Common myeloid progenitor, CD34-positive (primary cell): ENCODE measurements at regions not wholly inside any gene's neighbourhood (a gene's known extent, or its start where the extent isn't known, plus 50 kb on each side); places are given as distances from the start of the nearest gene placed in this dataset.

Source experiments
- CTCF ChIA-PET: fragments of 350-600 bp; sonication (Branson Sonifier 250); formaldehyde crosslinking; loops from one replicate; lab custom pipeline; 2021; ENCODE audit warnings: antibody characterized with exemption; lab: Charles Lee
- POLR2A ChIA-PET: fragments of 350-600 bp; sonication (Branson Sonifier 250); formaldehyde crosslinking; loops from one replicate; lab custom pipeline; 2021; ENCODE audit warnings: antibody characterized with exemption; lab: Charles Lee
- DNase-seq, 3 donors: peaks; one replicate each; pipeline versions ENCODE4 v3.0.0 to v3.0.0-alpha.2; 2013
- H3K27ac ChIP-seq, 2 experiments: 1 replicate in 1 of 2; 2 replicates in 1 of 2; pipeline ENCODE4 v1.7.0; 2013; ENCODE audit warnings: inconsistent platforms in 2 of 2, low read length in 2 of 2, mild to moderate bottlenecking in 2 of 2, low read depth in 1 of 2, moderate library complexity in 1 of 2; ENCODE audit not compliant: severe bottlenecking in 2 of 2, insufficient read depth in 1 of 2, poor library complexity in 1 of 2
- H3K27me3 ChIP-seq, 5 experiments: replicated peaks in 2 of 5; 1 replicate in 3 of 5; 2 replicates in 2 of 5; pipeline versions ENCODE4 v1.6.1 to v1.7.0; 2013; ENCODE audit warnings: low read length in 4 of 5, mild to moderate bottlenecking in 2 of 5, moderate library complexity in 2 of 5, inconsistent platforms in 1 of 5; ENCODE audit not compliant: insufficient read depth in 5 of 5, control insufficient read depth in 4 of 5
- H3K36me3 ChIP-seq, 4 experiments: 1 replicate in 2 of 4; 2 replicates in 2 of 4; pipeline versions ENCODE4 v1.6.1 to v1.7.0; 2013; ENCODE audit warnings: low read length in 3 of 4, control low read depth in 1 of 4, mild to moderate bottlenecking in 1 of 4; ENCODE audit not compliant: control insufficient read depth in 4 of 4, insufficient read depth in 4 of 4
- H3K4me1 ChIP-seq, 4 experiments: 1 replicate in 3 of 4; 2 replicates in 1 of 4; pipeline versions ENCODE4 v1.6.1 to v1.7.1; 2013; ENCODE audit warnings: low read length in 3 of 4, mild to moderate bottlenecking in 3 of 4, control low read depth in 1 of 4, inconsistent platforms in 1 of 4, moderate library complexity in 1 of 4; ENCODE audit not compliant: control insufficient read depth in 4 of 4, insufficient read depth in 4 of 4; ENCODE audit errors: control extremely low read depth in 1 of 4
- H3K4me3 ChIP-seq, 7 experiments: 1 replicate in 4 of 7; 2 replicates in 3 of 7; pipeline versions ENCODE4 v1.5.1 to v1.7.0; 2013; ENCODE audit warnings: mild to moderate bottlenecking in 7 of 7, low read length in 6 of 7, moderate library complexity in 6 of 7, inconsistent platforms in 2 of 7, low read depth in 2 of 7, control low read depth in 1 of 7; ENCODE audit not compliant: insufficient read depth in 4 of 7, control insufficient read depth in 1 of 7; ENCODE audit errors: extremely low read depth in 1 of 7
- H3K9me3 ChIP-seq, 5 experiments: 1 replicate in 4 of 5; 2 replicates in 1 of 5; pipeline versions ENCODE4 v1.6.1 to v1.7.1; 2013; ENCODE audit warnings: low read length in 4 of 5, mild to moderate bottlenecking in 2 of 5, inconsistent platforms in 1 of 5, low read depth in 1 of 5, moderate library complexity in 1 of 5; ENCODE audit not compliant: control insufficient read depth in 4 of 5, insufficient read depth in 2 of 5; ENCODE audit errors: control extremely low read depth in 1 of 5
- WGBS: methylation state at CpG from one replicate; pipeline ENCODE4 v1.1.5; 2013; ENCODE audit not compliant: insufficient coverage; 5-methylcytosine and 5-hydroxymethylcytosine counted together

GRCh38 chr2:219726916-219727315 is 99.5 kb downstream of the SLC4A3 start:
- no peak overlapping the region for H3K4me3 ChIP-seq
- H3K9me3 ChIP-seq, result peaks cover 0 to 1% (median 0%) of the 10 kb centered on the region in 5 experiments
- ChIA-PET POLR2A (no interaction called here), CTCF (no interaction called here)
- DNase-seq, result no peak
- WGBS, result 100% methylated on average over 2 of the region's 2 CpGs
- H3K27me3 ChIP-seq, result peaks cover 0 to 3% (median 0%) of the 10 kb centered on the region in 5 experiments
- H3K36me3 ChIP-seq, result no peaks in the 10 kb centered on the region
- no peak overlapping the region for H3K27ac ChIP-seq
- H3K4me1 ChIP-seq, result no peaks in the 10 kb centered on the region

GRCh38 chr2:219727771-219728429 is 100.5 kb downstream of the SLC4A3 start:
- 96% methylated on average over 5 of the region's 8 CpGs for WGBS
- ChIA-PET CTCF (no interaction called here), POLR2A (no interaction called here)
- no peak for DNase-seq
- no peaks in the 10 kb centered on the region for H3K36me3 ChIP-seq
- H3K4me1 ChIP-seq, result no peaks in the 10 kb centered on the region
- no peak overlapping the region for H3K27ac ChIP-seq
- H3K4me3 ChIP-seq, result no peak overlapping the region
- H3K9me3 ChIP-seq, result peaks cover 0 to 1% (median 0%) of the 10 kb centered on the region in 5 experiments
- H3K27me3 ChIP-seq, result peaks cover 0 to 3% (median 0%) of the 10 kb centered on the region in 5 experiments

- Histone ChIP-seq H3K36me3 (no peaks in the 10 kb centered on the region), H3K4me1 (no peaks in the 10 kb centered on the region), H3K27me3 (peaks cover 0 to 3% (median 0%) of the 10 kb centered on the region in 5 experiments), H3K9me3 (peaks cover 0 to 1% (median 0%) of the 10 kb centered on the region in 5 experiments), H3K4me3 (no peak overlapping the region), H3K27ac (no peak overlapping the region)
- POLR2A ChIA-PET, result no interaction called here
- CTCF ChIA-PET, result interaction anchor here (0.6 kb wide), 1 partner anchor 17 kb away, joined by 3 read pairs; no protein-coding TSS in a partner anchor
- peak in 2 of 3 donors; percentile 28 to 40 for DNase-seq
- WGBS, result 85% methylated on average over 6 of the region's 9 CpGs
These were observed 101.6 kb downstream of the SLC4A3 start for GRCh38 chr2:219728991-219729487.

- POLR2A ChIA-PET, result no interaction called here
- DNase-seq, result peak in 1 of 3 donors; percentile 1
- Histone ChIP-seq H3K4me3 (no peak overlapping the region), H3K36me3 (no peaks in the 10 kb centered on the region), H3K9me3 (peaks cover 0 to 1% (median 0%) of the 10 kb centered on the region in 5 experiments), H3K4me1 (peaks cover 0 to 4% (median 0%) of the 10 kb centered on the region in 4 experiments), H3K27me3 (peaks cover 0 to under 1% (median 0%) of the 10 kb centered on the region in 5 experiments), H3K27ac (no peak overlapping the region)
- CTCF ChIA-PET, result no interaction called here
- WGBS, result 95% methylated on average over 3 of the region's 3 CpGs
These were observed 103.7 kb downstream of the SLC4A3 start for GRCh38 chr2:219731173-219731572.

GRCh38 chr2:219733106-219733505 is 105.7 kb downstream of the SLC4A3 start:
- H3K36me3 ChIP-seq, result no peaks in the 10 kb centered on the region
- WGBS, result 100% methylated on average over 2 of the region's 2 CpGs
- DNase-seq, result no peak
- H3K27me3 ChIP-seq, result peaks cover 0 to 5% (median 0%) of the 10 kb centered on the region in 5 experiments
- ChIA-PET CTCF (interaction anchor here (0.9 kb wide), 1 partner anchor 1840 kb away, joined by 3 read pairs; no protein-coding TSS in a partner anchor), POLR2A (no interaction called here)
- H3K9me3 ChIP-seq, result peaks cover 0 to 1% (median 0%) of the 10 kb centered on the region in 5 experiments
- H3K27ac ChIP-seq, result no peak overlapping the region
- no peak overlapping the region for H3K4me3 ChIP-seq
- H3K4me1 ChIP-seq, result peaks cover 0 to 4% (median 0%) of the 10 kb centered on the region in 4 experiments

GRCh38 chr2:219733746-219734145 is 106.3 kb downstream of the SLC4A3 start:
- POLR2A ChIA-PET, result no interaction called here
- 94% methylated on average over 2 of the region's 2 CpGs for WGBS
- Histone ChIP-seq H3K4me1 (peaks cover 0 to 4% (median 0%) of the 10 kb centered on the region in 4 experiments), H3K9me3 (peaks cover 0 to 1% (median 0%) of the 10 kb centered on the region in 5 experiments), H3K27me3 (peaks cover 0 to 5% (median 0%) of the 10 kb centered on the region in 5 experiments), H3K36me3 (no peaks in the 10 kb centered on the region), H3K27ac (no peak overlapping the region), H3K4me3 (no peak overlapping the region)
- DNase-seq, result no peak
- CTCF ChIA-PET, result interaction anchor here (0.9 to 1.0 kb wide), 2 partner anchors 10 to 1840 kb away, joined by 3 read pairs; no protein-coding TSS in a partner anchor

GRCh38 chr2:219736209-219736608 is 108.8 kb downstream of the SLC4A3 start:
- no peak overlapping the region for H3K4me3 ChIP-seq
- ChIA-PET CTCF (interaction anchor here (1.0 kb wide), 2 partner anchors 9 to 1854 kb away, joined by 3 read pairs; no protein-coding TSS in a partner anchor), POLR2A (no interaction called here)
- peaks cover 0 to 5% (median 0%) of the 10 kb centered on the region in 5 experiments for H3K27me3 ChIP-seq
- WGBS, result 0% methylated on average over 1 of the region's 3 CpGs
- peaks cover 0 to under 1% (median 0%) of the 10 kb centered on the region in 5 experiments for H3K9me3 ChIP-seq
- H3K36me3 ChIP-seq, result no peaks in the 10 kb centered on the region
- H3K27ac ChIP-seq, result no peak overlapping the region
- peak; percentile 43 to 63 (median 48) for DNase-seq
- peaks cover 0 to 4% (median 0%) of the 10 kb centered on the region in 4 experiments for H3K4me1 ChIP-seq
